Activated B cell treated with CpG ODN at 0.5 μM for 24 hours (primary cell): ENCODE measurements at regions not wholly inside any gene's neighbourhood (a gene's known extent, or its start where the extent isn't known, plus 50 kb on each side); places are given as distances from the start of the nearest gene placed in this dataset.

ENCODE experiments used
- ATAC-seq: fragments of 200-7000 bp; cut with Tn5 transposase; one replicate; pipeline ENCODE4 v1.10.0; 2021; ENCODE audit warnings: low read depth, mild to moderate bottlenecking, moderate library complexity
- CTCF ChIA-PET: fragments of 350-600 bp; sonication (Branson Sonifier 250); formaldehyde crosslinking; loops from one replicate; lab custom pipeline; 2021; ENCODE audit warnings: antibody characterized with exemption; lab: Charles Lee
- POLR2A ChIA-PET: fragments of 350-600 bp; sonication (Branson Sonifier 250); formaldehyde crosslinking; loops from one replicate; lab custom pipeline; 2021; ENCODE audit warnings: antibody characterized with exemption; lab: Charles Lee
- DNase-seq: peaks from one replicate; pipeline ENCODE4 v3.0.0; 2022
- H3K27ac Mint-ChIP-seq: one replicate; pipeline ENCODE4 v1.8.0; 2020; ENCODE audit warnings: mixed read lengths
- H3K27me3 Mint-ChIP-seq: one replicate; pipeline ENCODE4 v1.8.0; 2021; ENCODE audit warnings: mixed read lengths
- H3K36me3 Mint-ChIP-seq: one replicate; pipeline ENCODE4 v1.8.0; 2021; ENCODE audit warnings: low read depth, mixed read lengths
- H3K4me1 Mint-ChIP-seq: one replicate; pipeline ENCODE4 v1.8.0; 2021; ENCODE audit warnings: mixed read lengths
- H3K4me3 Mint-ChIP-seq: one replicate; pipeline ENCODE4 v1.8.0; 2020; ENCODE audit warnings: mild to moderate bottlenecking, mixed read lengths
- H3K9me3 Mint-ChIP-seq: one replicate; pipeline ENCODE4 v1.8.0; 2020; ENCODE audit warnings: mixed read lengths
- CTCF ChIP-seq: fragments of 200-600 bp; IDR thresholded peaks from one replicate; pipeline ENCODE4 v1.8.0; 2022; ENCODE audit warnings: antibody characterized with exemption, mild to moderate bottlenecking
- intact Hi-C: fragments of 100-400 bp; cut with micrococcal nuclease; formaldehyde crosslinking; loops from one replicate; pipeline ENCODE4 v1.15.1; 2024

- intact Hi-C loops, result no loop called here
- TF ChIP-seq CTCF, result no peak
- no peak overlapping the region for H3K27ac Mint-ChIP-seq
- DNase-seq (no peak), ATAC-seq (no peak)
- no peaks in the 10 kb centered on the region for H3K36me3 Mint-ChIP-seq
- ChIA-PET POLR2A (no interaction called here), CTCF (no interaction called here)
- H3K4me3 Mint-ChIP-seq, result no peak overlapping the region
- H3K27me3 Mint-ChIP-seq, result no peaks in the 10 kb centered on the region
- no peaks in the 10 kb centered on the region for H3K4me1 Mint-ChIP-seq
- H3K9me3 Mint-ChIP-seq, result peaks cover 9% of the 10 kb centered on the region
Measured at GRCh38 chr4:133996431-133997121, 205.0 kb downstream of the PABPC4L start.

GRCh38 chr4:133995243-133995960 is 206.2 kb downstream of the PABPC4L start:
- H3K36me3 Mint-ChIP-seq, result no peaks in the 10 kb centered on the region

GRCh38 chr4:133982533-133983224 is 218.9 kb downstream of the PABPC4L start:
- ChIA-PET CTCF (no interaction called here), POLR2A (no interaction called here)
- Mint-ChIP-seq H3K27me3 (no peaks in the 10 kb centered on the region), H3K9me3 (peaks cover 2% of the 10 kb centered on the region), H3K4me3 (no peak overlapping the region), H3K36me3 (no peaks in the 10 kb centered on the region), H3K4me1 (no peaks in the 10 kb centered on the region), H3K27ac (no peak overlapping the region)
- ATAC-seq, result no peak
- DNase-seq, result no peak
- no peak for TF ChIP-seq CTCF
- intact Hi-C loops, result no loop called here

More at GRCh38 chr4:133995243-133995960, 206.2 kb downstream of the PABPC4L start:
- Mint-ChIP-seq H3K27me3 (no peaks in the 10 kb centered on the region), H3K27ac (no peak overlapping the region), H3K4me1 (no peaks in the 10 kb centered on the region), H3K9me3 (peaks cover 16% of the 10 kb centered on the region), H3K4me3 (no peak overlapping the region)
- CTCF ChIA-PET, result no interaction called here
- ATAC-seq (no peak), DNase-seq (no peak)
- POLR2A ChIA-PET, result no interaction called here
- intact Hi-C loops, result no loop called here
- no peak for TF ChIP-seq CTCF

- CTCF ChIA-PET, result no interaction called here
- intact Hi-C loops, result no loop called here
- TF ChIP-seq CTCF, result no peak
- no peak for DNase-seq
- no peak for ATAC-seq
- Mint-ChIP-seq H3K27ac (no peak overlapping the region), H3K36me3 (no peaks in the 10 kb centered on the region), H3K9me3 (peaks cover 2% of the 10 kb centered on the region), H3K27me3 (no peaks in the 10 kb centered on the region), H3K4me1 (no peaks in the 10 kb centered on the region), H3K4me3 (no peak overlapping the region)
- POLR2A ChIA-PET, result no interaction called here
Measured at GRCh38 chr4:133981327-133981726, 220.3 kb downstream of the PABPC4L start.

- ChIA-PET POLR2A (no interaction called here), CTCF (no interaction called here)
- no peak for TF ChIP-seq CTCF
- no peak for DNase-seq
- no peak for ATAC-seq
- no peak overlapping the region for H3K4me3 Mint-ChIP-seq
- intact Hi-C loops, result no loop called here
- peaks cover 2% of the 10 kb centered on the region for H3K9me3 Mint-ChIP-seq
- no peak overlapping the region for H3K27ac Mint-ChIP-seq
- no peaks in the 10 kb centered on the region for H3K27me3 Mint-ChIP-seq
- H3K4me1 Mint-ChIP-seq, result no peaks in the 10 kb centered on the region
- H3K36me3 Mint-ChIP-seq, result no peaks in the 10 kb centered on the region
Measured at GRCh38 chr4:133972586-133972985, 229.0 kb downstream of the PABPC4L start.
